SH-SY5Y (cell line): ENCODE measurements at regions not wholly inside any gene's neighbourhood (a gene's known extent, or its start where the extent isn't known, plus 50 kb on each side); places are given as distances from the start of the nearest gene placed in this dataset.

Experiments used
- GATA2 ChIP-seq: IDR thresholded peaks from 2 replicates; pipeline ENCODE4 v1.6.1; 2011; ENCODE audit warnings: mild to moderate bottlenecking, low read depth, low read length
- GATA3 ChIP-seq: IDR thresholded peaks from 2 replicates; pipeline ENCODE4 v1.6.1; 2011; ENCODE audit warnings: low read depth, mild to moderate bottlenecking, low read length, moderate library complexity

DNA sequence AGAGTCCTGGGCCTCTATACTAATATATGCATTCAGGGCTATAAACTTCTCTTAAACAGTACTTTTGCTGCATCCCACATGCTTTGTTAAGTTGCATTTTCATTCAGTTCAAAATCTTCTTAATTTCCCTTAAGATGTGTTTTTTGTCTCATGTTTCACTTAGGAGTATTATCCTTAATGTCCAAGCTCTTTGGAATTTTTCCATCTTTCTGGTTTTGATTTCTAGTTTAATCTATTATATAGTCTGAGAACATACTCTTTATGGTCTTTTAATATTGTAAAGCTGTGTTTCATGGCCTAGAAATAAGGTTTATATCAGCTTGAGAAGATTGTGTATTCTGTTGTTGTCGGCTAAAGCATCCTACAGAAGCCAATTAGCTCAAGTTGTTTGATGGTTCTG is 1041.8 kb downstream of the PLA2G4A start:
- TF ChIP-seq GATA2 (no peak), GATA3 (no peak)
